ENCODE measurements at regions not wholly inside any gene's neighbourhood (a gene's known extent, or its start where the extent isn't known, plus 50 kb on each side); places are given as distances from the start of the nearest gene placed in this dataset.

- Mint-ChIP-seq H3K27me3 (peaks cover 12% of the 10 kb centered on the region), H3K4me3 (no peak overlapping the region), H3K36me3 (no peaks in the 10 kb centered on the region), H3K9me3 (peaks cover 4% of the 10 kb centered on the region), H3K27ac (no peak overlapping the region), H3K4me1 (no peaks in the 10 kb centered on the region)
- DNase-seq (ENCODE audit: low spot score in 2 of 2) (no peak), ATAC-seq (ENCODE audit: low read depth) (no peak)
Measured at GRCh38 chr7:27410812-27411544, 168.4 kb downstream of the EVX1 start.

- Mint-ChIP-seq H3K27me3 (peaks cover 8% of the 10 kb centered on the region), H3K27ac (no peak overlapping the region)
Measured at GRCh38 chr7:27412164-27412563, 169.6 kb downstream of the EVX1 start.

GRCh38 chr7:27418541-27418940 is 175.9 kb downstream of the EVX1 start:
- Mint-ChIP-seq H3K4me3 (no peak overlapping the region), H3K36me3 (no peaks in the 10 kb centered on the region), H3K9me3 (no peaks in the 10 kb centered on the region), H3K27me3 (no peaks in the 10 kb centered on the region), H3K4me1 (no peaks in the 10 kb centered on the region), H3K27ac (no peak overlapping the region)
- ATAC-seq (ENCODE audit: low read depth) (no peak), DNase-seq (ENCODE audit: low spot score in 2 of 2) (no peak)

More at GRCh38 chr7:27412164-27412563, 169.6 kb downstream of the EVX1 start:
- Mint-ChIP-seq H3K4me3 (no peak overlapping the region), H3K9me3 (peaks cover 4% of the 10 kb centered on the region), H3K36me3 (no peaks in the 10 kb centered on the region), H3K4me1 (no peaks in the 10 kb centered on the region)
- DNase-seq (ENCODE audit: low spot score in 2 of 2) (no peak), ATAC-seq (ENCODE audit: low read depth) (no peak)

GRCh38 chr7:27419581-27420177 is 177.1 kb downstream of the EVX1 start:
- H3K36me3 Mint-ChIP-seq = no peaks in the 10 kb centered on the region
- H3K27ac Mint-ChIP-seq = no peak overlapping the region
- H3K4me1 Mint-ChIP-seq = peaks cover 1% of the 10 kb centered on the region
- H3K9me3 Mint-ChIP-seq = no peaks in the 10 kb centered on the region
- H3K27me3 Mint-ChIP-seq = peaks cover 4% of the 10 kb centered on the region
- no peak overlapping the region for H3K4me3 Mint-ChIP-seq
- ATAC-seq (ENCODE audit: low read depth) (no peak), DNase-seq (ENCODE audit: low spot score in 2 of 2) (no peak)

GRCh38 chr7:27420702-27421101 is 178.1 kb downstream of the EVX1 start:
- H3K27me3 Mint-ChIP-seq = peaks cover 12% of the 10 kb centered on the region
- H3K36me3 Mint-ChIP-seq = no peaks in the 10 kb centered on the region
- ATAC-seq (ENCODE audit: low read depth) = no peak
- H3K4me1 Mint-ChIP-seq = peaks cover 3% of the 10 kb centered on the region
- no peak overlapping the region for H3K27ac Mint-ChIP-seq
- no peak for DNase-seq (ENCODE audit: low spot score in 2 of 2)
- H3K4me3 Mint-ChIP-seq = no peak overlapping the region
- H3K9me3 Mint-ChIP-seq = no peaks in the 10 kb centered on the region

- no peaks in the 10 kb centered on the region for H3K36me3 Mint-ChIP-seq
- DNase-seq (ENCODE audit: low spot score in 2 of 2) (no peak), ATAC-seq (ENCODE audit: low read depth) (no peak)
- no peaks in the 10 kb centered on the region for H3K9me3 Mint-ChIP-seq
- H3K27ac Mint-ChIP-seq = no peak overlapping the region
- H3K4me1 Mint-ChIP-seq = peaks cover 3% of the 10 kb centered on the region
- no peak overlapping the region for H3K4me3 Mint-ChIP-seq
- peaks cover 12% of the 10 kb centered on the region for H3K27me3 Mint-ChIP-seq
Measured at GRCh38 chr7:27423290-27423689, 180.7 kb downstream of the EVX1 start.

- H3K9me3 Mint-ChIP-seq = no peaks in the 10 kb centered on the region
- no peak for DNase-seq (ENCODE audit: low spot score in 2 of 2)
- peaks cover 12% of the 10 kb centered on the region for H3K27me3 Mint-ChIP-seq
- H3K4me1 Mint-ChIP-seq = peaks cover 3% of the 10 kb centered on the region
- no peaks in the 10 kb centered on the region for H3K36me3 Mint-ChIP-seq
- H3K4me3 Mint-ChIP-seq = no peak overlapping the region
- ATAC-seq (ENCODE audit: low read depth) = no peak
- no peak overlapping the region for H3K27ac Mint-ChIP-seq
Measured at GRCh38 chr7:27423821-27424220, 181.2 kb downstream of the EVX1 start.

- H3K27me3 Mint-ChIP-seq = peaks cover 12% of the 10 kb centered on the region
- no peak overlapping the region for H3K27ac Mint-ChIP-seq
- no peak overlapping the region for H3K4me3 Mint-ChIP-seq
- DNase-seq (ENCODE audit: low spot score in 2 of 2) (no peak), ATAC-seq (ENCODE audit: low read depth) (no peak)
- peaks cover 3% of the 10 kb centered on the region for H3K4me1 Mint-ChIP-seq
- H3K9me3 Mint-ChIP-seq = no peaks in the 10 kb centered on the region
- H3K36me3 Mint-ChIP-seq = no peaks in the 10 kb centered on the region
Measured at GRCh38 chr7:27424231-27424630, 181.6 kb downstream of the EVX1 start.

GRCh38 chr7:27424749-27425148 is 182.1 kb downstream of the EVX1 start:
- Mint-ChIP-seq H3K27me3 (peaks cover 12% of the 10 kb centered on the region), H3K36me3 (no peaks in the 10 kb centered on the region), H3K4me3 (no peak overlapping the region), H3K4me1 (peaks cover 6% of the 10 kb centered on the region), H3K9me3 (no peaks in the 10 kb centered on the region), H3K27ac (no peak overlapping the region)
- no peak for DNase-seq (ENCODE audit: low spot score in 2 of 2)
- no peak for ATAC-seq (ENCODE audit: low read depth)

- Mint-ChIP-seq H3K9me3 (no peaks in the 10 kb centered on the region), H3K4me1 (peaks cover 11% of the 10 kb centered on the region), H3K4me3 (no peak overlapping the region), H3K36me3 (no peaks in the 10 kb centered on the region), H3K27ac (no peak overlapping the region), H3K27me3 (peaks cover 16% of the 10 kb centered on the region)
- ATAC-seq (ENCODE audit: low read depth) (no peak), DNase-seq (ENCODE audit: low spot score in 2 of 2) (no peak)
Measured at GRCh38 chr7:27427416-27427815, 184.8 kb downstream of the EVX1 start.

GRCh38 chr7:27430105-27430504 is 187.5 kb downstream of the EVX1 start:
- Mint-ChIP-seq H3K9me3 (no peaks in the 10 kb centered on the region), H3K4me1 (peaks cover 8% of the 10 kb centered on the region), H3K4me3 (no peak overlapping the region), H3K27ac (no peak overlapping the region), H3K27me3 (peaks cover 10% of the 10 kb centered on the region), H3K36me3 (no peaks in the 10 kb centered on the region)
- ATAC-seq (ENCODE audit: low read depth) = peak; percentile 49
- DNase-seq (ENCODE audit: low spot score in 2 of 2) = no peak

- Mint-ChIP-seq H3K27me3 (peaks cover 10% of the 10 kb centered on the region), H3K4me1 (peaks cover 8% of the 10 kb centered on the region), H3K9me3 (no peaks in the 10 kb centered on the region), H3K4me3 (no peak overlapping the region), H3K36me3 (no peaks in the 10 kb centered on the region), H3K27ac (no peak overlapping the region)
- DNase-seq (ENCODE audit: low spot score in 2 of 2) = no peak
- ATAC-seq (ENCODE audit: low read depth) = no peak
Measured at GRCh38 chr7:27431465-27431864, 188.9 kb downstream of the EVX1 start.

GRCh38 chr7:27433581-27433980 is 191.0 kb downstream of the EVX1 start:
- no peak for DNase-seq (ENCODE audit: low spot score in 2 of 2)
- no peak overlapping the region for H3K4me3 Mint-ChIP-seq
- H3K36me3 Mint-ChIP-seq = no peaks in the 10 kb centered on the region
- peaks cover 10% of the 10 kb centered on the region for H3K27me3 Mint-ChIP-seq
- H3K4me1 Mint-ChIP-seq = peaks cover 8% of the 10 kb centered on the region
- H3K27ac Mint-ChIP-seq = no peak overlapping the region
- no peaks in the 10 kb centered on the region for H3K9me3 Mint-ChIP-seq
- ATAC-seq (ENCODE audit: low read depth) = no peak

GRCh38 chr7:27434756-27435400 is 192.3 kb downstream of the EVX1 start:
- H3K4me1 Mint-ChIP-seq = peaks cover 3% of the 10 kb centered on the region
- H3K27me3 Mint-ChIP-seq = peaks cover 10% of the 10 kb centered on the region
- H3K9me3 Mint-ChIP-seq = no peaks in the 10 kb centered on the region
- no peaks in the 10 kb centered on the region for H3K36me3 Mint-ChIP-seq
- H3K27ac Mint-ChIP-seq = no peak overlapping the region
- H3K4me3 Mint-ChIP-seq = no peak overlapping the region
- no peak for DNase-seq (ENCODE audit: low spot score in 2 of 2)
- no peak for ATAC-seq (ENCODE audit: low read depth)
